ENCODE measurements at regions not wholly inside any gene's neighbourhood (a gene's known extent, or its start where the extent isn't known, plus 50 kb on each side); places are given as distances from the start of the nearest gene placed in this dataset.
"Not testable (repeated sequence)": the region's sequence is repeated elsewhere in the genome, so short reads cannot be mapped to it uniquely, and the experiment has no call there.

GRCh38 chr10:57338823-57339558 lies 928.7 kb downstream of the IPMK start:
- DNase-seq (ENCODE audit: low read depth) = no peak

- DNase-seq (ENCODE audit: low read depth) = no peak
Measured at GRCh38 chr10:57336865-57337264, 930.8 kb downstream of the IPMK start.

- DNase-seq (ENCODE audit: low read depth) = no peak
Measured at GRCh38 chr10:57336341-57336740, 931.4 kb downstream of the IPMK start.

GRCh38 chr10:57334523-57334922 lies 933.2 kb downstream of the IPMK start:
- no peak for DNase-seq (ENCODE audit: low read depth)

- DNase-seq (ENCODE audit: low read depth) = no peak
Measured at GRCh38 chr10:57333880-57334279, 933.8 kb downstream of the IPMK start.

GRCh38 chr10:57321400-57321854 lies 946.3 kb downstream of the IPMK start:
- DNase-seq (ENCODE audit: low read depth) = not testable (repeated sequence)

GRCh38 chr10:57320416-57320815 lies 947.3 kb downstream of the IPMK start:
- no peak for DNase-seq (ENCODE audit: low read depth)

- no peak for DNase-seq (ENCODE audit: low read depth)
Measured at GRCh38 chr10:57314046-57314445, 953.0 kb upstream of the ZWINT start.

GRCh38 chr10:57303566-57303965 lies 942.5 kb upstream of the ZWINT start:
- no peak for DNase-seq (ENCODE audit: low read depth)

GRCh38 chr10:57300718-57301117 lies 939.7 kb upstream of the ZWINT start:
- DNase-seq (ENCODE audit: low read depth) = no peak

GRCh38 chr10:57294698-57295097 lies 933.6 kb upstream of the ZWINT start:
- no peak for DNase-seq (ENCODE audit: low read depth)

GRCh38 chr10:57288754-57289153 lies 927.7 kb upstream of the ZWINT start:
- no peak for DNase-seq (ENCODE audit: low read depth)

GRCh38 chr10:57262892-57263291 lies 901.8 kb upstream of the ZWINT start:
- no peak for DNase-seq (ENCODE audit: low read depth)

- DNase-seq (ENCODE audit: low read depth) = no peak
Measured at GRCh38 chr10:57260175-57260574, 899.1 kb upstream of the ZWINT start.

GRCh38 chr10:57249615-57250281 lies 888.7 kb upstream of the ZWINT start:
- DNase-seq (ENCODE audit: low read depth) = no peak

- no peak for DNase-seq (ENCODE audit: low read depth)
Measured at GRCh38 chr10:57247271-57247670, 886.2 kb upstream of the ZWINT start.

GRCh38 chr10:57225920-57226319 lies 864.9 kb upstream of the ZWINT start:
- DNase-seq (ENCODE audit: low read depth) = no peak

- no peak for DNase-seq (ENCODE audit: low read depth)
Measured at GRCh38 chr10:57224811-57225210, 863.8 kb upstream of the ZWINT start.

- no peak for DNase-seq (ENCODE audit: low read depth)
Measured at GRCh38 chr10:57222603-57223002, 861.5 kb upstream of the ZWINT start.

GRCh38 chr10:57222129-57222528 lies 861.1 kb upstream of the ZWINT start:
- DNase-seq (ENCODE audit: low read depth) = no peak

GRCh38 chr10:57221674-57222073 lies 860.6 kb upstream of the ZWINT start:
- no peak for DNase-seq (ENCODE audit: low read depth)

- DNase-seq (ENCODE audit: low read depth) = no peak
Measured at GRCh38 chr10:57218382-57218781, 857.3 kb upstream of the ZWINT start.

GRCh38 chr10:57202356-57202755 lies 841.3 kb upstream of the ZWINT start:
- DNase-seq (ENCODE audit: low read depth) = no peak

- DNase-seq (ENCODE audit: low read depth) = no peak
Measured at GRCh38 chr10:57188846-57189245, 827.8 kb upstream of the ZWINT start.

All from stimulated activated CD8-positive, alpha-beta memory T cell treated with anti-CD3 and anti-CD28 coated beads, Interleukin-15, amount 100 ng/mL, for 1 hour (primary cell).